ENCODE measurements at regions not wholly inside any gene's neighbourhood (a gene's known extent, or its start where the extent isn't known, plus 50 kb on each side); places are given as distances from the start of the nearest gene placed in this dataset.

GRCh38 chr11:45597097-45597496, 68.3 kb downstream of the CHST1 start:
- no peak for DNase-seq

- no peak for DNase-seq
Measured at GRCh38 chr11:45596571-45596970, 68.9 kb downstream of the CHST1 start.

GRCh38 chr11:45593992-45594391, 71.4 kb downstream of the CHST1 start:
- DNase-seq = peak; percentile 10

GRCh38 chr11:45592636-45593035, 72.8 kb downstream of the CHST1 start:
- DNase-seq = no peak

GRCh38 chr11:45590743-45591142, 74.7 kb downstream of the CHST1 start:
- DNase-seq = no peak

GRCh38 chr11:45585205-45585604, 80.2 kb downstream of the CHST1 start:
- DNase-seq = no peak

GRCh38 chr11:45583981-45584566, 81.3 kb downstream of the CHST1 start:
- no peak for DNase-seq

- DNase-seq = peak; percentile 13
Measured at GRCh38 chr11:45580399-45580798, 85.0 kb downstream of the CHST1 start.

- DNase-seq = no peak
Measured at GRCh38 chr11:45578316-45578715, 87.1 kb downstream of the CHST1 start.

GRCh38 chr11:45577752-45578151, 87.7 kb downstream of the CHST1 start:
- no peak for DNase-seq

GRCh38 chr11:45576461-45577215, 88.8 kb downstream of the CHST1 start:
- DNase-seq = no peak

- DNase-seq = no peak
Measured at GRCh38 chr11:45573728-45574127, 91.7 kb downstream of the CHST1 start.

GRCh38 chr11:45572354-45573123, 92.9 kb downstream of the CHST1 start:
- DNase-seq = no peak

- DNase-seq = no peak
Measured at GRCh38 chr11:45569776-45570175, 95.6 kb downstream of the CHST1 start.

GRCh38 chr11:45568049-45568448, 97.4 kb downstream of the CHST1 start:
- no peak for DNase-seq

GRCh38 chr11:45565446-45565988, 99.9 kb downstream of the CHST1 start:
- DNase-seq = no peak

- DNase-seq = no peak
Measured at GRCh38 chr11:45563810-45564209, 101.6 kb downstream of the CHST1 start.

- DNase-seq = no peak
Measured at GRCh38 chr11:45563171-45563570, 102.3 kb downstream of the CHST1 start.

GRCh38 chr11:45560913-45561281, 104.5 kb downstream of the CHST1 start:
- DNase-seq = no peak

GRCh38 chr11:45560155-45560912, 105.1 kb downstream of the CHST1 start:
- DNase-seq = no peak

GRCh38 chr11:45556851-45557707, 108.3 kb downstream of the CHST1 start:
- no peak for DNase-seq

All from hematopoietic multipotent progenitor cell treated with erythropoietin and hydrocortisone succinate and interleukin-3 and kit ligand, for 8 days (in vitro differentiated cells).